Thoracic aorta (tissue), 2 donors: ENCODE measurements at regions not wholly inside any gene's neighbourhood (a gene's known extent, or its start where the extent isn't known, plus 50 kb on each side); places are given as distances from the start of the nearest gene placed in this dataset.

Experiments
- ATAC-seq: fragments of 150-250 bp; one replicate; pipeline ENCODE4 v1.8.0; 2017; ENCODE audit warnings: low read depth; ENCODE audit not compliant: insufficient number of reproducible peaks, low FRiP score
- DNase-seq: peaks from one replicate; pipeline ENCODE4 v3.0.0-alpha.2; 2020; ENCODE audit warnings: low spot score
- H3K27ac ChIP-seq, 2 donors: fragments of 200-600 bp; sonication (generic); 1 replicate in 1 of 2; 2 replicates in 1 of 2; pipeline ENCODE4 v1.5.1; 2016; ENCODE audit warnings: mild to moderate bottlenecking in 2 of 2, moderate library complexity in 2 of 2
- H3K27me3 ChIP-seq: fragments of 200-600 bp; sonication (generic); replicated peaks from 2 replicates; pipeline ENCODE4 v1.6.0; 2016; ENCODE audit warnings: mild to moderate bottlenecking; ENCODE audit not compliant: insufficient read depth
- H3K36me3 ChIP-seq: fragments of 200-600 bp; sonication (generic); one replicate; pipeline ENCODE4 v1.5.1; 2016
- H3K4me1 ChIP-seq, 2 donors: fragments of 200-600 bp; sonication (generic); 1 replicate in 1 of 2; 2 replicates in 1 of 2; pipeline versions ENCODE4 v1.5.1 to v1.6.0; 2016; ENCODE audit warnings: low read depth in 2 of 2, mild to moderate bottlenecking in 1 of 2; ENCODE audit not compliant: control insufficient read depth in 1 of 2
- H3K4me3 ChIP-seq: fragments of 200-600 bp; sonication (generic); 2 replicates; pipeline ENCODE4 v1.5.1; 2016; ENCODE audit warnings: mild to moderate bottlenecking
- H3K9me3 ChIP-seq: fragments of 200-600 bp; sonication (generic); 2 replicates; pipeline ENCODE4 v1.5.1; 2016
- CTCF ChIP-seq: fragments of 200-600 bp; sonication (generic); IDR thresholded peaks from one replicate; pipeline ENCODE4 v1.5.1; 2019; ENCODE audit warnings: antibody characterized with exemption

GRCh38 chr1:9438431-9439073 lies 100.7 kb upstream of the SLC25A33 start:
- Histone ChIP-seq H3K4me3 (no peak overlapping the region), H3K4me1 (peaks cover 31 to 91% of the 10 kb centered on the region in 2 donors), H3K9me3 (no peaks in the 10 kb centered on the region), H3K27ac (peak overlapping the region; percentile 74 to 75), H3K27me3 (no peaks in the 10 kb centered on the region), H3K36me3 (no peaks in the 10 kb centered on the region)
- peak; percentile 59 for DNase-seq
- ATAC-seq: peak; percentile 47
- TF ChIP-seq CTCF: no peak

GRCh38 chr1:9439074-9439761 lies 100.0 kb upstream of the SLC25A33 start:
- Histone ChIP-seq H3K4me3 (no peak overlapping the region), H3K27me3 (no peaks in the 10 kb centered on the region), H3K9me3 (no peaks in the 10 kb centered on the region), H3K36me3 (no peaks in the 10 kb centered on the region), H3K27ac (peak overlapping the region; percentile 74 to 75), H3K4me1 (peaks cover 31 to 88% of the 10 kb centered on the region in 2 donors)
- TF ChIP-seq CTCF: no peak
- no peak for ATAC-seq
- DNase-seq: no peak

GRCh38 chr1:9440261-9440660 lies 99.0 kb upstream of the SLC25A33 start:
- no peaks in the 10 kb centered on the region for H3K27me3 ChIP-seq
- peaks cover 23 to 82% of the 10 kb centered on the region in 2 donors for H3K4me1 ChIP-seq
- no peak for TF ChIP-seq CTCF
- no peaks in the 10 kb centered on the region for H3K9me3 ChIP-seq
- ATAC-seq (no peak), DNase-seq (no peak)
- no peaks in the 10 kb centered on the region for H3K36me3 ChIP-seq
- no peak overlapping the region for H3K4me3 ChIP-seq
- peak overlapping the region; percentile 74 to 75 for H3K27ac ChIP-seq

GRCh38 chr1:9440763-9441194 lies 98.5 kb upstream of the SLC25A33 start:
- Histone ChIP-seq H3K36me3 (no peaks in the 10 kb centered on the region), H3K4me1 (peaks cover 19 to 80% of the 10 kb centered on the region in 2 donors), H3K4me3 (no peak overlapping the region), H3K27ac (peak overlapping the region; percentile 74 to 75), H3K27me3 (no peaks in the 10 kb centered on the region), H3K9me3 (no peaks in the 10 kb centered on the region)
- ATAC-seq (no peak), DNase-seq (no peak)
- TF ChIP-seq CTCF: no peak

- peak overlapping the region; percentile 74 to 75 for H3K27ac ChIP-seq
- H3K4me1 ChIP-seq: peaks cover 18 to 81% of the 10 kb centered on the region in 2 donors
- no peak for TF ChIP-seq CTCF
- DNase-seq (no peak), ATAC-seq (no peak)
- H3K36me3 ChIP-seq: no peaks in the 10 kb centered on the region
- no peaks in the 10 kb centered on the region for H3K27me3 ChIP-seq
- H3K4me3 ChIP-seq: peak overlapping the region; percentile 1
- H3K9me3 ChIP-seq: no peaks in the 10 kb centered on the region
Observed at GRCh38 chr1:9441451-9442133, 97.7 kb upstream of the SLC25A33 start.
